Activated T-helper 1 cell treated with Interleukin-2 at 50 U/mL for 16 hours (primary cell): ENCODE measurements at regions not wholly inside any gene's neighbourhood (a gene's known extent, or its start where the extent isn't known, plus 50 kb on each side); places are given as distances from the start of the nearest gene placed in this dataset.
"Not testable (repeated sequence)": the region's sequence is repeated elsewhere in the genome, so short reads cannot be mapped to it uniquely, and the experiment has no call there.

Experiments
- DNase-seq: peaks from one replicate; pipeline ENCODE4 v3.0.0-alpha.2; 2020; ENCODE audit warnings: low read depth

- no peak for DNase-seq
Measured at GRCh38 chr6:141492521-141493284, 640.0 kb upstream of the GJE1 start.

GRCh38 chr6:141491684-141492083, 641.0 kb upstream of the GJE1 start:
- DNase-seq = no peak

DNA sequence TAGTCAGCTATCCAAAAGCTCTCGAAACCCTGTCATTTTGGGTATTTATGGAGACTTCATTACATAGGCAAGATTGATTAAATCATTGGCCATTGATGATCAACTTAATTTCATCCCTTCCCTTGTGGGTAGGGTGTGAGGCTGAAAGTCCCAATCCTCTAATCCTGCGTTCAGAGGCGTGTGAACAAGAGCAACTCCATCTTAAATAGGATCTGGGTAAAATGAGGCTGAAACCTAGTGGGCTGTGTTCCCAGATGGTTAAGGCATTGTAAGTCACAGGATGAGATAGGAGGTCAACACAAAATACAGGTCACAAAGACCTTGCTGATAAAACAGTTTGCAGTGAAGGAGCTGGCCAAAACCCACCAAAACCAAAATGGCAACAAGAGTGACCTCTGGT, 641.7 kb upstream of the GJE1 start:
- DNase-seq = no peak

DNA sequence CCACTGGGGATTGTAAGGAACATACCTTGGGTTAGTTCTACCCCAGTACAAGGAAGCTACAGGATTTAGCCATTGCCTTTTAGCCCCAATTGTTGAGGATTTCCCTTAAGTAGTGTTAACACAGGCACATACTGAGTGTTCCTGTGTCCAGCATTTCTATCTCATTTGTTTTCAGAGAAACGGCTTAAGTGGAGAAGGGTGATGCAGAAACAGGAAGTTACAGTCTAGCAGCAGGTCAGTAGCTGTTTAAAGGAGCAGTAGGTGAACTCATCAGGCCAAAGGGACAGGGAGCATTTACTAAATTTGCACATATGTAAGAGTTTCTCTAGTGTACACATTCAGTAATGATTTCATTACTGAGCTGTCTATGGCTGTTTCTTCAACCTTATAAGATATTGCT, 644.2 kb upstream of the GJE1 start:
- DNase-seq = no peak

- no peak for DNase-seq
Measured at GRCh38 chr6:141486942-141487341, 645.8 kb upstream of the GJE1 start.

DNA sequence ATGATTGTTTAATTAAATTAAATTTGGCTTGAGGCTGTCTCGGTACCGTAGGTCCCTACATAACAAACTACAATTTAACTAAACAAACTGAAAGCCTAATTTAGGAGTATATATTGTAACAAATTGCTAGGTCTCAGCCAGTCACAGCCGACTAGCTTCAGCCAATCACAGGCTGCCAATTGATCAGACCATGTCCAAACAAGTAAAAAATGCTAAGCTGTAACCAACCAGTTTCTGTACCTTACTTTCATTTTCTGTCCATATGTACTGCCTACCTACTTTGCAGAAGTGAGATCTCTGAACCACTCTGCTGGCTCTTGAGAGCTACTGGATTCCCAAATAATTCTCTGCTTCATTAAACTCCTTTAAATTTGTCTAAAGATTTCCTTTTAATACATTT, 648.0 kb upstream of the GJE1 start:
- DNase-seq = no peak

GRCh38 chr6:141483598-141484061, 649.1 kb upstream of the GJE1 start:
- peak; percentile 15 for DNase-seq

DNA sequence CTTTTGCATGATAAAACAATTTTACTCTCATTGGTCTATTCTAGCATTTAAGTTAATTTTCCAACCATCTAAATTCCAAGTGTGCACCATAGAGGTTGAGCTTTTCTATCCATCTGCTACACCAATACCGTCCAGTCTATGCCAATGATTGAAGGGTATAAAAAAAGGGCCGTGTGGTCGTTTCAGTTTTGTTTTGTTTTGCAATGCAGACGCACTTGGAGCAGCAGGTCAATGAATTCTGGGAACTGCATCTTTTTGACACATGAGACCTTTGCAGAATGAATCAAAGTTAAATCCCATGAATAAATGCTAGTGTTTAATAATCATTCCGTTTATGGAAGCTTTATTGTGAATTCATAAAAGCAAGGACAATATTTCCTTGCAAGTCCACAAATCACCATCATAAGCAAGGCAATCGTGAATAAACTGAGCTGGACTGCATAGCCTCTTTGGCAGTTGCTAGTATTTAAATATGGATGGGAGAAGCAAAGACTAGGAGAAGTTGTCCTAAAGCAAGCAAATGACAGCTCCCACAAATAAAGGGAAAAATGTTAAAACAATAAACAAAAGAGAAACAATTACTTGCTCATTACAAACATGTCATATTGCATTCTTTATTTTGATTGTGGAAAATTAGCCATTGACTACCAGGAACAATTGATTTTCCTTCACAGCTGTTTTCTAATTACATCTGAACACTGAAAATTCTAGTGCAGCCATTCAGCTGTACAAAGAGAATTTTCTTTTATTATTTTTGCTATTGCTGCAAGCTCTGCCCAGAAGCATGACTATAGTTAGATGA, 649.7 kb upstream of the GJE1 start:
- DNase-seq = no peak

DNA sequence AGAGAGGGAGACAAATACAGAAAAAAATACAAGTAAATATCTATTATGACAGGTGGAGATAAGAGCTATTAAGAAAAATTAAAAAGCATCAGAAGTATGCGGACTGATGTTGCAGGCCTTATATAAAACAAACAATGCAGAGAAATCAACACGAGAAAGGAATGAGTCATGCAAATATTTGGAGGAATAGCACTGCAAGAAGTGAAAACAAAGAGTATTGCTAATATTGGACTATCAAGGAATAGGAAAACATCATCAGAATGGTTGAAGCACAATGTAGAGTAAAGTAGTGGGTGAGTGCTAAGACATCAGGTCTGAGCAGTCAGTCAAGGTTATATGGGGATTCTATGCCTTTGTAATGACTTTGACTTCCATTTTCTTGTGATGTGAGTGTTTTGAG, 657.5 kb upstream of the GJE1 start:
- no peak for DNase-seq

DNA sequence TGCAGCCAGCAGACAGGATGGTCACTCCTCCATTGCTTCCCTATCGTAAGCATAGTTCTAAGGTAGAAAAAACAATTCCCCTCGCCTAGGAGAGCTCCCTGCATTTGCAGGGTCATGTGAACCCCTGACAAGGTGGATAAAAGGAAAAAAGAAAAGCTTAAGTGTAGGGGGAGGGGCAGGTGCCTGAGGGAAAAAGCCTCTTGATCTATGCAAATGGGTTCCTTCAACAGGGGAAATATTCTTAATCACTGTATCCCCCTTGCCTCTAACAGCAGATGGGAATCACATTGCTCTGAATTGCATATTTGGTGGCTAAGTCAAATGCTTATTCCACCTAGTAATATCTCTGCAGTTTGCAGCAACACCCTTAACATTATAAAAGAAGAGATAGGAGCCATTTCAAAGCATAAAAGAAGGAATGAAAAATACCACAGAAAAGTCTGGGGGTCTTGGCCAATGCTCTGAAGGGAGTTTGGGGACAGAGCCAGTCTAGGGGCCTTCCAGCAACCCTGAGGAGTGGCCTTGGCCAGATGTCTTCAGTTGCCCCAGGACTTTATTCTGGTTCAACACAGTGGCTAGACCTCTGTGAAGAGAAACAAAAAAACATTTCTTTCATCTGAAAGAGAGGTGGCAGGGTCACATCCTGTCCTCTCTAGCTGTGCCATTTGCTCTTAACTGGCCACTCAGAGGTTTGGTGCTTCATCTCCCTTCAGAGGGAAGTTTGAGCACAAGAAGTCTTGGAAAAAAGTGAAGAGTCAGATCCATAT, 660.4 kb upstream of the GJE1 start:
- DNase-seq = no peak

DNA sequence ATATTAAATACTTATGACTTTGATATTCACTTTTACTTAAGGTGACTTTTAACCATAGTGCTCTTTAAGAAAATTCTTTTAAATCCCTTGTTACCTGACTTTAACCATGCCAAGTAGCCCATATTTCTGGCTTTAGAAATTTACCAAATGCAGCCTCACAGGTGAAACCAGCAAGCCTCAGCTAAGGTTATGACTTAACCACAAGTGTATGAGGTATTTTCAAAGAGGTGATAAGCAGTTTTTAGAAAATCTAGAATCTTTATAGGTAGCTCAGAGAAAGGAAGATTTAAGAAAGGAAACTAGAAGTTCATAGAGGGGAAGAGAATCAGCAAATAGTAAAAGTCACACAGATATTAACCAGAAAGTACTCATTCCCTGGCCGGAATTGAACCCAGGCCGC, 661.9 kb upstream of the GJE1 start:
- no peak for DNase-seq

DNA sequence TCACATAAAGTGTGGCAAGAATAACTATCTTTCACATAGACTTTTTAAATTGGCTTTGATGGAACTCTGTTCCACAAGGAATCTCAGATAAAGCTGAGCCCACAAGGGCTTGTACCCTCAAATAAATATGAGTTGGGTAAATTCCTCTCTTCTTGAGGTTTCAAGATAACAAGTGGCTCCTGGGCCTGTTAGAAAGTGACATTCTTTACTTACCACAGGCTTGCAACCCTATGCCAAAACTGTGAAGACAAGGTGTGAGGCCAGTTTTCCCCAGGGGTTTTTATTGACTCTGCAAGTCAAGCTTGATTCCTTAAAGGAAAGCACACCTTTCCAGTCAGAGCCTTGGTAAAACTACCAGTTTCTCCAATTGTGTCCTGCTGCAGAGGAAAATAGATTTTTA, 664.8 kb upstream of the GJE1 start:
- DNase-seq = no peak

- no peak for DNase-seq
Measured at GRCh38 chr6:141467041-141467440, 665.7 kb upstream of the GJE1 start.

- no peak for DNase-seq
Measured at GRCh38 chr6:141464896-141465295, 667.8 kb upstream of the GJE1 start.

GRCh38 chr6:141464490-141464889, 668.2 kb upstream of the GJE1 start:
- DNase-seq = no peak

DNA sequence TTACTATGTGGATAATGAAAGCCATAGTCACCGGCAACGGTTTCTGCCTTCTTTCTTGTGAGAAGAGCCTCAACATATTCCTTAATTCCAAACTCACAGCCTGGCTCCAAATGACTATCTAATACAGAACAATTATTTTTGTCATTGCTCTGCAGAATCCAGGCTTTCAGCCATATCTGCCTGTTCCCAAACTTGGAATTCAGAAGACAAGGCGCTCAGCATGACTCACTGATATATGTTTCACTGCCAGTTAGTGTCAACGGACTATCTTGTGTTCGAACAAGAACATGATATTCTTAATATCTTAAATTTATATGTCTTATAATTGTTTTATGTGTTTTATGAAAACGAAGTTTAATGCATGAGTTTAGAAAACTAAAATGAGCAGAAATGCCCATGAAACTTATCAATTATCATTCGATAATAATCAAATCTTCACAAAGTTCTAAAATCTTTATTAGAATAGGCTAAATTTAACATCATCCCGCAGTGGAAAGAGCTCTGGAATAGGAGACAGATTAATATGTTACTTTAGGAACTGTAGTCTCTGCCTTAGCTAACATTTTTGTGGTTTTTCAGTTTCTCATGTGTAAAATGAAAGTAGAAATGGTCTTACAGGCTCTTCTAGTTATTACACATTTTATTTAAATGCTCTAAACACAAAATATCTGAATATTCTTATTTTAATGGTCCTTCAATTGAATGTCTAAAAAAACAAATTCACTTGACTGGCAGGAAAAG, 669.3 kb upstream of the GJE1 start:
- no peak for DNase-seq

DNA sequence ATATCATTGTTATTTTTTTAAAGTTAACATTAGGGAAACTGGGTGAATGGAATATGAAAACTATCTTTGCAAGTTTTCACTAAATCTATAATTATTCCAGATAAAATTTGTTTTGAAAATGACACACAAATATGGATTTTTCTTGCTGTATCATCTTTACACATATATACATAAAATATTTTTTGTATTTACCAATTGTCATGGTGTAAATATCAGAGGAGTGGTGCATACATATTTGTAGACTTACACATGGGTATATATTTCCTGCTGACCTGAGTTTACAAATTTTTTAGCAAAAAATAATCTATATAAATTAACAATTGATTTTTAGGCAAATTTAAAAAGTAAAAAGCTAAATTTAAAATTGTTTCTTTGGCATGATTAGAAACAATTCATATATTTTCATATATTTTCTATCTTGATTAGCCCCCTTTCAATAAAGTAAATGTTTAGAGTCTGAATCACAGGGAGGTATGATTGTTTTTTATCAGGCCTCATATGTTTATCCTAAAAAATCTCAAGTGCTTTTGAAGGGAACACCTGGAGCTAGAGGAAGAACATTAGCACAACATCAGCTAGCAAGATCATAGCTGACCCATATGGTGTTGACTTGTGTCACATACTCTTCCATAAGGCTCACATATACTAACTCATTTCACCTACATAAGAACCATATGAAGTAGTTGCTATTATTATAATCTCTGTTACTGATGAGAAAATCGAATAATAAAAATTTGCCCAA, 671.8 kb upstream of the GJE1 start:
- DNase-seq = no peak

DNA sequence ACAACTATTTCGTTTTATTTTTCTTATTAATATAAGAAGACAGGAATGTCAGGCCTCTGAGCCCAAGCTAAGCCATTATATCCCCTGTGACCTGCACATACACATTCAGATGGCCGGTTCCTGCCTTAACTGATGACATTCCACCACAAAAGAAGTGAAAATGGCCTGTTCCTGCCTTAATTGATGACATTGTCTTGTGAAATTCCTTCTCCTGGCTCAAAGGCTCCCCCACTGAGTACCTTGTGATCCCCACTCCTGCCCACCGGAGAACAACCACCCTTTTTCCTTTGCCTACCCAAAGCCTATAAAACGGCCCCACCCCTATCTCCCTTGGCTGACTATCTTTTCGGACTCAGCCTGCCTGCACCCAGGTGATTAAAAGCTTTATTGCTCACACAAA, 672.5 kb upstream of the GJE1 start:
- not testable (repeated sequence) for DNase-seq

- not testable (repeated sequence) for DNase-seq
Measured at GRCh38 chr6:141457984-141458383, 674.7 kb upstream of the GJE1 start.

GRCh38 chr6:141452354-141452686, 680.4 kb upstream of the GJE1 start:
- no peak for DNase-seq
